ENCODE measurements at regions not wholly inside any gene's neighbourhood (a gene's known extent, or its start where the extent isn't known, plus 50 kb on each side); places are given as distances from the start of the nearest gene placed in this dataset.

GRCh38 chr1:143748906-143749305 is 222.9 kb downstream of the FAM72C start:
- CTCF ChIA-PET = no interaction called here
- no peak overlapping the region for H3K4me2 ChIP-seq (ENCODE audit: low read length)
- no peaks in the 10 kb centered on the region for H4K20me1 ChIP-seq (ENCODE audit: insufficient read depth)
- H2AFZ ChIP-seq (ENCODE audit: low read depth, low read length, poor library complexity, severe bottlenecking) = no peak overlapping the region
- ATAC-seq = no peak
- RAD21 ChIA-PET (ENCODE audit: low non-redundant PET in 1 of 2, low total read pairs in 2 of 2, uncharacterized antibody in 2 of 2, unreplicated experiment in 2 of 2) = no interaction called here
- BruUV-seq (replicated peaks) = no TSS peak
- no peaks in the 10 kb centered on the region for H3K79me2 ChIP-seq (ENCODE audit: insufficient read depth, low read length)
- H3K4me1 ChIP-seq (ENCODE audit: control insufficient read depth in 1 of 2, insufficient read depth in 2 of 2, low read length in 2 of 2) = no peaks in the 10 kb centered on the region
- no peak overlapping the region for H3K9ac ChIP-seq (ENCODE audit: low read length)
- intact Hi-C loops (cut with micrococcal nuclease) = no loop called here
- no peaks in the 10 kb centered on the region for H3K9me2 ChIP-seq (ENCODE audit: insufficient read depth)
- no peaks in the 10 kb centered on the region for H3K27me3 ChIP-seq (ENCODE audit: insufficient read depth, low read length)
- POLR2A ChIA-PET = no interaction called here
- H3K4me3 ChIP-seq (replicated peaks in 1 of 2; ENCODE audit: low read depth in 1 of 2, low read length in 2 of 2) = no peak overlapping the region
- no peak overlapping the region for H3K27ac ChIP-seq (ENCODE audit: low read depth, low read length)
- no peak for TF ChIP-seq POLR2AphosphoS5 (IDR thresholded peaks at IDR 0.05; ENCODE audit: low read depth, low read length)
- TF ChIP-seq ATF3 (IDR thresholded peaks at IDR 0.05) = no peak
- TF ChIP-seq EGR1 (IDR thresholded peaks at IDR 0.05; ENCODE audit: low read depth) = no peak
- no peak for TF ChIP-seq MAX (IDR thresholded peaks at IDR 0.05)
- no peak for TF ChIP-seq CEBPB (IDR thresholded peaks at IDR 0.05; ENCODE audit: low read depth)
- TF ChIP-seq YY1 (IDR thresholded peaks at IDR 0.05; ENCODE audit: extremely low read depth, insufficient replicate concordance, low read depth, low read length) = no peak
- TF ChIP-seq EZH2phosphoT487 (IDR thresholded peaks at IDR 0.05; ENCODE audit: borderline replicate concordance) = no peak
- no peak for TF ChIP-seq FOSL1 (IDR thresholded peaks at IDR 0.05; ENCODE audit: low read depth)
- no peak for TF ChIP-seq ZNF274 (IDR thresholded peaks at IDR 0.05; ENCODE audit: low read depth, low read length)
- TF ChIP-seq POLR2A (IDR thresholded peaks at IDR 0.05; ENCODE audit: borderline replicate concordance, extremely low read depth, insufficient read depth, insufficient read length) = no peak
- no peak for DNase-seq (ENCODE audit: low read depth, low spot score)
- H3K36me3 ChIP-seq (ENCODE audit: control insufficient read depth in 1 of 2, insufficient read depth in 2 of 2, low read length in 2 of 2) = no peaks in the 10 kb centered on the region
- 0 out of 4 replicates have a peak, but pooled peaks cover 0 to 5% of the 10 kb centered on the region in 2 experiments for H3K9me3 ChIP-seq (ENCODE audit: control insufficient read depth in 1 of 2, insufficient read depth in 1 of 2, low read depth in 1 of 2, low read length in 2 of 2)

- Histone ChIP-seq H3K9ac (ENCODE audit: low read length) (no peak overlapping the region), H3K4me2 (ENCODE audit: low read length) (no peak overlapping the region), H3K27ac (ENCODE audit: low read depth, low read length) (no peak overlapping the region), H4K20me1 (ENCODE audit: insufficient read depth) (no peaks in the 10 kb centered on the region), H3K79me2 (ENCODE audit: insufficient read depth, low read length) (no peaks in the 10 kb centered on the region), H3K4me3 (replicated peaks in 1 of 2; ENCODE audit: low read depth in 1 of 2, low read length in 2 of 2) (no peak overlapping the region), H3K9me2 (ENCODE audit: insufficient read depth) (no peaks in the 10 kb centered on the region), H3K36me3 (ENCODE audit: control insufficient read depth in 1 of 2, insufficient read depth in 2 of 2, low read length in 2 of 2) (no peaks in the 10 kb centered on the region), H3K4me1 (ENCODE audit: control insufficient read depth in 1 of 2, insufficient read depth in 2 of 2, low read length in 2 of 2) (no peaks in the 10 kb centered on the region), H2AFZ (ENCODE audit: low read depth, low read length, poor library complexity, severe bottlenecking) (no peak overlapping the region), H3K27me3 (ENCODE audit: insufficient read depth, low read length) (no peaks in the 10 kb centered on the region), H3K9me3 (ENCODE audit: control insufficient read depth in 1 of 2, insufficient read depth in 1 of 2, low read depth in 1 of 2, low read length in 2 of 2) (no peaks in the 10 kb centered on the region)
- intact Hi-C loops (cut with micrococcal nuclease) = no loop called here
- POLR2A ChIA-PET = no interaction called here
- RAD21 ChIA-PET (ENCODE audit: low non-redundant PET in 1 of 2, low total read pairs in 2 of 2, uncharacterized antibody in 2 of 2, unreplicated experiment in 2 of 2) = no interaction called here
- CTCF ChIA-PET = no interaction called here
- BruUV-seq (replicated peaks) = no TSS peak
- DNase-seq (ENCODE audit: low read depth, low spot score) (no peak), ATAC-seq (no peak)
- no peak for TF ChIP-seq FOSL1 (IDR thresholded peaks at IDR 0.05; ENCODE audit: low read depth)
- TF ChIP-seq JUND (IDR thresholded peaks at IDR 0.05) = no peak
- no peak for TF ChIP-seq TCF7L2 (IDR thresholded peaks at IDR 0.05; ENCODE audit: borderline replicate concordance, extremely low read depth, insufficient read depth, insufficient read length)
- TF ChIP-seq ATF3 (IDR thresholded peaks at IDR 0.05) = no peak
- TF ChIP-seq RAD21 (IDR thresholded peaks at IDR 0.05; ENCODE audit: low read depth) = no peak
- TF ChIP-seq EZH2phosphoT487 (IDR thresholded peaks at IDR 0.05; ENCODE audit: borderline replicate concordance) = no peak
- no peak for TF ChIP-seq MAX (IDR thresholded peaks at IDR 0.05)
- TF ChIP-seq SRF (IDR thresholded peaks at IDR 0.05; ENCODE audit: low read depth) = no peak
- TF ChIP-seq CBX3 (IDR thresholded peaks at IDR 0.05; ENCODE audit: low read depth) = no peak
- TF ChIP-seq ZFX (IDR thresholded peaks at IDR 0.05) = no peak
- TF ChIP-seq EZH2 (IDR thresholded peaks at IDR 0.05) = no peak
- TF ChIP-seq POLR2AphosphoS5 (IDR thresholded peaks at IDR 0.05; ENCODE audit: low read depth, low read length) = no peak
- no peak for TF ChIP-seq REST (IDR thresholded peaks at IDR 0.05; ENCODE audit: low read depth)
- no peak for TF ChIP-seq SP1 (IDR thresholded peaks at IDR 0.05; ENCODE audit: low read depth)
- TF ChIP-seq SIN3A (IDR thresholded peaks at IDR 0.05; ENCODE audit: low read depth) = no peak
Measured at GRCh38 chr1:143736562-143736961, 235.2 kb downstream of the FAM72C start.

All from HCT116 (cell line).